Neural progenitor cell (in vitro differentiated cells): ENCODE measurements at regions not wholly inside any gene's neighbourhood (a gene's known extent, or its start where the extent isn't known, plus 50 kb on each side); places are given as distances from the start of the nearest gene placed in this dataset.
A peak's percentile ranks its signal among the peaks of the same experiment; 100 is the strongest.

Experiments
- DNase-seq: peaks from one replicate; pipeline ENCODE4 v3.0.0-alpha.2; 2016; ENCODE audit warnings: low spot score
- H2AFZ ChIP-seq: fragments of 200-600 bp; sonication (generic); replicated peaks from 2 replicates; pipeline ENCODE4 v1.6.1; 2016; ENCODE audit warnings: antibody characterized with exemption
- H3F3A ChIP-seq: fragments of 200-600 bp; sonication (generic); 2 replicates; pipeline ENCODE4 v1.6.1; 2016; ENCODE audit warnings: antibody characterized with exemption, low read depth
- H3K27ac ChIP-seq: fragments of 200-600 bp; sonication (generic); 2 replicates; pipeline ENCODE4 v1.5.1; 2016; ENCODE audit warnings: mild to moderate bottlenecking
- H3K27me3 ChIP-seq: fragments of 200-600 bp; sonication (generic); 2 replicates; pipeline ENCODE4 v1.6.1; 2016; ENCODE audit warnings: mild to moderate bottlenecking, moderate library complexity
- H3K36me3 ChIP-seq: fragments of 200-600 bp; sonication (generic); 2 replicates; pipeline ENCODE4 v1.5.1; 2016
- H3K4me1 ChIP-seq: fragments of 200-600 bp; sonication (generic); 2 replicates; pipeline ENCODE4 v1.6.1; 2016; ENCODE audit warnings: mixed run types
- H3K4me2 ChIP-seq: fragments of 200-600 bp; sonication (generic); 2 replicates; pipeline ENCODE4 v1.6.1; 2016
- H3K4me3 ChIP-seq: fragments of 200-600 bp; sonication (generic); 2 replicates; pipeline ENCODE4 v1.5.1; 2016
- H3K79me2 ChIP-seq: fragments of 200-600 bp; sonication (generic); 2 replicates; pipeline ENCODE4 v1.6.1; 2016; ENCODE audit warnings: low read depth
- H3K9ac ChIP-seq: fragments of 200-600 bp; sonication (generic); 2 replicates; pipeline ENCODE4 v1.6.1; 2016
- H3K9me3 ChIP-seq: fragments of 200-600 bp; sonication (generic); 2 replicates; pipeline ENCODE4 v1.5.1; 2016; ENCODE audit warnings: low read depth
- H4K20me1 ChIP-seq: fragments of 200-600 bp; sonication (generic); 2 replicates; pipeline ENCODE4 v1.6.1; 2016; ENCODE audit warnings: low read depth
- H3K27ac Mint-ChIP-seq: 3 replicates; pipeline ENCODE4 v1.8.0; 2021; ENCODE audit warnings: mixed read lengths
- H3K27me3 Mint-ChIP-seq: 2 replicates; pipeline ENCODE4 v1.8.0; 2022; ENCODE audit warnings: low read depth, mild to moderate bottlenecking, inconsistent platforms, moderate library complexity, mixed read lengths; ENCODE audit not compliant: insufficient read depth
- H3K36me3 Mint-ChIP-seq: 3 replicates; pipeline ENCODE4 v1.8.0; 2021; ENCODE audit warnings: mixed read lengths
- H3K4me1 Mint-ChIP-seq: 3 replicates; pipeline ENCODE4 v1.8.0; 2021; ENCODE audit warnings: mixed read lengths
- H3K4me3 Mint-ChIP-seq: 3 replicates; pipeline ENCODE4 v1.8.0; 2021; ENCODE audit warnings: mild to moderate bottlenecking, moderate library complexity, mixed read lengths
- H3K9me3 Mint-ChIP-seq: 3 replicates; pipeline ENCODE4 v1.8.0; 2020; ENCODE audit warnings: mixed read lengths
- CTCF ChIP-seq: fragments of 200-600 bp; sonication (generic); IDR thresholded peaks from 2 replicates; pipeline ENCODE4 v1.5.1; 2017; ENCODE audit warnings: antibody characterized with exemption, mild to moderate bottlenecking
- EZH2 ChIP-seq: fragments of 200-600 bp; sonication (generic); IDR thresholded peaks from 2 replicates; pipeline ENCODE4 v1.6.1; 2017; ENCODE audit warnings: antibody characterized with exemption, mild to moderate bottlenecking, moderate library complexity
- EZH2phosphoT487 ChIP-seq: fragments of 200-600 bp; sonication (generic); IDR thresholded peaks from 2 replicates; pipeline ENCODE4 v1.6.1; 2017; ENCODE audit warnings: antibody characterized with exemption

GRCh38 chr2:43041173-43041591 is 185.2 kb downstream of the ZFP36L2 start:
- Histone ChIP-seq H3K4me2 (no peak overlapping the region), H3K27ac (no peak overlapping the region)

GRCh38 chr2:43040084-43040854 is 186.1 kb downstream of the ZFP36L2 start:
- peaks cover 7% of the 10 kb centered on the region for H3K27me3 Mint-ChIP-seq
- H2AFZ ChIP-seq = no peak overlapping the region
- no peak for DNase-seq
- H3K9ac ChIP-seq = no peak overlapping the region
- TF ChIP-seq EZH2 (no peak), CTCF (no peak), EZH2phosphoT487 (no peak)
- peak overlapping the region; percentile 43 for H3K4me3 Mint-ChIP-seq
- H3K27ac ChIP-seq = no peak overlapping the region
- H4K20me1 ChIP-seq = no peaks in the 10 kb centered on the region
- no peaks in the 10 kb centered on the region for H3K79me2 ChIP-seq
- no peaks in the 10 kb centered on the region for H3K27me3 ChIP-seq
- peaks cover 51% of the 10 kb centered on the region for H3K4me1 Mint-ChIP-seq
- H3F3A ChIP-seq = peaks cover 7% of the 10 kb centered on the region
- no peaks in the 10 kb centered on the region for H3K9me3 Mint-ChIP-seq
- no peak overlapping the region for H3K4me3 ChIP-seq
- H3K4me2 ChIP-seq = no peak overlapping the region
- no peaks in the 10 kb centered on the region for H3K9me3 ChIP-seq
- H3K36me3 Mint-ChIP-seq = no peaks in the 10 kb centered on the region
- H3K4me1 ChIP-seq = peaks cover 21% of the 10 kb centered on the region
- H3K27ac Mint-ChIP-seq = peak overlapping the region; percentile 76
- no peaks in the 10 kb centered on the region for H3K36me3 ChIP-seq

More at GRCh38 chr2:43041173-43041591, 185.2 kb downstream of the ZFP36L2 start:
- no peak for TF ChIP-seq EZH2phosphoT487
- TF ChIP-seq CTCF = no peak
- no peak for TF ChIP-seq EZH2
- H3K4me1 ChIP-seq = peaks cover 24% of the 10 kb centered on the region
- DNase-seq = no peak
- H3K4me3 Mint-ChIP-seq = no peak overlapping the region
- peaks cover 5% of the 10 kb centered on the region for H3K27me3 Mint-ChIP-seq
- no peaks in the 10 kb centered on the region for H3K9me3 Mint-ChIP-seq
- H4K20me1 ChIP-seq = no peaks in the 10 kb centered on the region
- H3K4me3 ChIP-seq = no peak overlapping the region
- no peak overlapping the region for H2AFZ ChIP-seq
- peak overlapping the region; percentile 85 for H3K27ac Mint-ChIP-seq
- H3K4me1 Mint-ChIP-seq = peaks cover 57% of the 10 kb centered on the region
- H3K27me3 ChIP-seq = no peaks in the 10 kb centered on the region
- H3K9ac ChIP-seq = no peak overlapping the region
- H3K36me3 ChIP-seq = no peaks in the 10 kb centered on the region
- H3K79me2 ChIP-seq = no peaks in the 10 kb centered on the region
- no peaks in the 10 kb centered on the region for H3K9me3 ChIP-seq
- H3F3A ChIP-seq = peaks cover 7% of the 10 kb centered on the region
- H3K36me3 Mint-ChIP-seq = no peaks in the 10 kb centered on the region

GRCh38 chr2:43039376-43040080 is 186.9 kb downstream of the ZFP36L2 start:
- no peaks in the 10 kb centered on the region for H4K20me1 ChIP-seq
- no peaks in the 10 kb centered on the region for H3K27me3 ChIP-seq
- no peaks in the 10 kb centered on the region for H3K9me3 Mint-ChIP-seq
- no peak overlapping the region for H2AFZ ChIP-seq
- no peak overlapping the region for H3K27ac ChIP-seq
- peak overlapping the region; percentile 43 for H3K4me3 Mint-ChIP-seq
- peaks cover 46% of the 10 kb centered on the region for H3K4me1 Mint-ChIP-seq
- H3K36me3 ChIP-seq = no peaks in the 10 kb centered on the region
- H3K9ac ChIP-seq = no peak overlapping the region
- H3K9me3 ChIP-seq = no peaks in the 10 kb centered on the region
- H3K4me1 ChIP-seq = peaks cover 20% of the 10 kb centered on the region
- no peaks in the 10 kb centered on the region for H3K79me2 ChIP-seq
- no peak overlapping the region for H3K4me2 ChIP-seq
- TF ChIP-seq EZH2 = no peak
- TF ChIP-seq EZH2phosphoT487 = no peak
- TF ChIP-seq CTCF = no peak
- H3K36me3 Mint-ChIP-seq = no peaks in the 10 kb centered on the region
- H3K4me3 ChIP-seq = no peak overlapping the region
- H3K27me3 Mint-ChIP-seq = peaks cover 4% of the 10 kb centered on the region
- peak overlapping the region; percentile 76 for H3K27ac Mint-ChIP-seq
- DNase-seq = no peak
- peaks cover 5% of the 10 kb centered on the region for H3F3A ChIP-seq
